Epithelial cell of prostate (primary cell): ENCODE measurements at regions not wholly inside any gene's neighbourhood (a gene's known extent, or its start where the extent isn't known, plus 50 kb on each side); places are given as distances from the start of the nearest gene placed in this dataset.
"Not testable (repeated sequence)": the region's sequence is repeated elsewhere in the genome, so short reads cannot be mapped to it uniquely, and the experiment has no call there.

Experiments
- DNase-seq: peaks from one replicate; pipeline ENCODE4 v3.0.0-alpha.2; 2011; ENCODE audit warnings: low read depth, low spot score
- H3K27ac ChIP-seq: fragments of 450-650 bp; 2 replicates; pipeline ENCODE4 v1.5.1; 2017; ENCODE audit warnings: mild to moderate bottlenecking

DNA sequence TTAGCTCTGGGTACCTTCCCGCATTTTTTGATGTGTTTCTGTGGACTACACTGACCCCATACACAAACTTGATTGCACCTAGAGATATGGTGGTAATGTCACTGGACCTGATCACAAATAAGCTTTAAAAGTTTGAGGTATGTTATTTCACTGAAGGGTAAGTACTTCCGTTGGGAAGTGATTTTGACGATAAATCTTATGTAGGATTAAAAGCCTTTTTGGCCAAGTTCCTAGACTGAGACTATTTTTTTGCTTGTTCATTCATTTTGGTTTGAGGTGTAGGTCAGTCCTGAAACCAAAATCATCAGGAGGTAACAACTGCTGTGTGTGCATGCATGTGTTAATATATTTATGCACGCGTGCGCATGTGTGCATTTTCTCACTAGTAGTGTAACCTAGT lies 336.3 kb downstream of the TFAP2A start:
- no peak for DNase-seq

DNA sequence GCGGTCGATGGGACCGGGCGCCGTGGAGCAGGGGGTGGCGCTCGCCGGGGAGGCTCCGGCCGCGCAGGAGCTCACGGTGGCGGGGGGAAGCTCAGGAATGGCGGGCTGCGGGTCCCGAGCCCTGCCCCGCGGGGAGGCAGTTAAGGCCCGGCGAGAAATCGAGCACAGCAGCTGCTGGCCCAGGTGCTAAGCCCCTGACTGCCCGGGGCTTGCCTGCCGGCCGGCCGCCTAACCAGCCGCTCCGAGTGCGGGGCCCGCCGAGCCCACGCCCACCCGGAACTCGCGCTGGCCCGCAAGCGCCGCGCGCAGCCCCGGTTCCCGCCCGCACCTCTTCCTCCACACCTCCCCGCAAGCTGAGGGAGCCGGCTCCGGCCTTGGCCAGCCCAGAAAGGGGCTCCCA lies 340.1 kb downstream of the TFAP2A start:
- not testable (repeated sequence) for DNase-seq, H3K27ac ChIP-seq

More for the DNA sequence above, 336.3 kb downstream of the TFAP2A start:
- no peak overlapping the region for H3K27ac ChIP-seq

DNA sequence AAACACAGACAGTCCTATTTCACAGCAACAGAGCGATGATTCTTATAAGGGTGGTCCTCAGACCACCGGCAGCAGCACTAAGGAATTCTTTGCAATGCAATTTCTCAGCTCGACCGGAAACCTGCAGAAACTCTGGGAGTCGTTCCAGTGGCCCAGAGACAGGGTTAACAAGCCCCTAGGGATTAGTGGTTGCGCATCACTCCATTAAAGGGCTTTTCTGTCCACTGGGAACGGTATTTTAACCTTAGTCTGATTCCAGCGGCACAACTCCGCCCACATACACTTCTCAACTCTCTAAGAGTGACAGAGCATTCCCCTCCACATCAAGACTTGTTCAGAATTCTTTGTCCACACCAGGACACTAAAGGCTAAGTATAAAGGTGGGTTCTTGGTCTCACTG lies 341.5 kb downstream of the TFAP2A start:
- DNase-seq = no peak
- H3K27ac ChIP-seq = no peak overlapping the region

DNA sequence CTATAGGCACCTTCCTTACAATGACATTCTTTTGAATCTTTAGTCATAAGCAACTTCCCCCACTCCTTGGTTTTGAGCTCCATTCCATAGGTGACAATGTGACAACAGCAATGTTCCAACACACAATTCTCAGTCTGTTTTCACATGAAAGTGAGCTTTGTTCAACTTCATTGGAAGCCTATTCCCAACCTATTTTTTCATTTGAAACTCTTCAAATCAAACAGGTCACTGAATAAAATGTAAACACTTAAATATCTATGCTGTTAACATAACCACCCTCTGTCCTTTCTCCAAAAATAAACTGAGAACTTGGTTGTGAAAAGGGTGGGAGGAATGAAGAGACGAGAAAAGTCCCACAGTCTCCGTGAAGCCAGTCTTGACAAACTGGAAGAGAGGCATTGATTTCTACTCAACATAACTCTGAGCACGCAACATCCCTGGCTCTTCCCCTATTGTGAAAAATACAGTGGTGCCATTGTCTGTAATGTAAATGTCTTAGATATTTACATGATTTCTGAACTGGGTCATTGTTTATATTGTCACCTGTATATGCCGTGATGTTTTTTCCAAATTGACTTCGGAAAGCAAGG lies 343.1 kb downstream of the TFAP2A start:
- DNase-seq = no peak
- no peak overlapping the region for H3K27ac ChIP-seq

DNA sequence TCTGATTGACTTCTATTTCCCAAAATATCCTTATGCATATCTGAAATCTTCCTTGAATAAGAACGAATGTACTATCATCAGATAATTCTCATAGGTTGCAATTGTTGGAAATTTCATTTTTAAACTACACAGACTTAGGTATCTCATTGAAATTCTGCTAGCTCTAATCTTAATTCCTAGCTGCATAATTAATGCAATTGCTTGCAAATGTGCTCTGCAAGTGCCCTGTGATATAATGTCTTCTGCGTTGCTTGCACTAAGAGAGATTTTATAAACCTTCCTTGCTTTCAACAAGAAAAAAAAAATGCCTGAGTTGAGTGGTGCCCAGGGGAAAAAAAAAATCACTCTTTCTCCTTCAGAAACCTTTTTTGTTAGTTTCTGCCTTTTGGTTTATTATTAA lies 354.9 kb downstream of the TFAP2A start:
- no peak overlapping the region for H3K27ac ChIP-seq
- no peak for DNase-seq

DNA sequence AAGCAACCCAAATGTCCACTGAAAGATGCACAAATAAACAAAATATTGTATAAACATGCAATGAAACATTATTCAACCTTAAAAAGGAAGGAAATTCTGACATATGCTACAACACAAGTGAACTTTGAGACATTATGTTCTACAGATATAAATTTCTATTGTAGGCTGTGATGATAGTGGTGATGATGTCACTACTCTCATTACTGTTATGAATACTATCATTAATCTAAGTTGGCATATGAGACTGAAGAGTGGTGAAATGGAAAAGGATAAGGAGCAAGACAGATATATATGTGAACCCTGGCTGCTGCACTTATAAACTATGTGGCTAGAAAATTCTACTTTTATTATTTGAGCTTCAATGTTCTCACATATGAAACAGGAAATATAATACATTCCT lies 360.2 kb downstream of the TFAP2A start:
- H3K27ac ChIP-seq = no peak overlapping the region
- DNase-seq = no peak

DNA sequence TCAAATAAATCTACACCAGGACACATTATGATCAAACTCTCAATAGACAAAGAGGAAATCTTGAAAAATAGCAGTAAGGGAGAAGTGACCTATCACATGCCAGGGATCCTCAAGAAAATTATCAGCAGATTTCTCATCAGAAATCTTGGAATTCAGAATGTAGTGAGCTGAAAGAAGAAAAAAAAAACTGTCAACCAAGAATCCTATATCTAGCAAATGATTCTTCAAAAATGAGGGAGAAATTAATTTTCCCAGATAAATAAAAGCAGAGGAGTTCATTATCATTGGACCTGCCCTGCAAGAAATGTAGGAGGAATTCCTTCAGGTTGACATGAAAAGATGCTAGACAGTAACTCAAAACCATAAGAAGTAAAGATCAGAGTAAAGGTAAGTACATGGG lies 363.6 kb downstream of the TFAP2A start:
- no peak overlapping the region for H3K27ac ChIP-seq
- no peak for DNase-seq

DNA sequence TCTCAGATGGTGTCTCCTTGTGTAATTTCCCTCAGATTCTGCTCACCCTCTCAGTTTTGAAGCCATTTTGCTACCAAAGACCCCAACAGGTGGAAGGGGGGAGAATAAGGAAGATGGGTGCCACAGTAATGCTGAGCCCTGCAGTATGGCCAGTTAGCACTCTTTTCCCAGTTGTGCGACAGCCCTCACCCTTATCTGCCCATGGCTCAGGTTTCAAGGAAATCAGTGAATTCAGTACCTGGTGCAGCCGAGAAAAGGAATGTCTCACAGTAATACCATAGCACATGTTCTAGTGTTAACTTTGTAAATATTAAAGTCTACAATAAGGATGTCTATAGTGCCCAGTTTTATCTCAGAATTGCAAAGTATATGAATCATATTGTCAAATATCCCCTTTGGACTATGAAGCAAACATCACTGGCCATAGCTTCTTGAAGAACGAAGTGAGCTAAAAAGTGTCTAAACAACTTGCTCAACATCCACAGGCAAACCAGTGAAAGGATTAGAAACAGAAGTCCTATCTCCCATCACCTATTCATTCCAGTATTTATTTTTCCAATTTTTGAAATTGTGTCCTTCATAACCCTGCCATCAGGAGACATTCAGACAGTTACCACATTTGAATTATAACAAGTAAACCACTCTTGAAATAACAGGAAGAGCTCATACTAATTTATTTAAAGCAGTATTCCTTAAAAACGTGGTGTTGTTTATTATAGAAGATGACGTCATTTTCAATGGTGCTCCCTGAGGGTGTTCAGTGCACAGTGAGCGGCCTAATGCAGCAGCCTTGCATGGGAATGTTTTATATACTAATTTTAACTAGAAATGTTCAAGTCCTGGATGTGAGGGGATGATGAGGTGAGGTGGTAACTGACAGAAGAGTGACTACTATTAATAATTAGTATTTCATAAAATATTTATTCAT lies 366.2 kb downstream of the TFAP2A start:
- H3K27ac ChIP-seq = no peak overlapping the region
- no peak for DNase-seq

DNA sequence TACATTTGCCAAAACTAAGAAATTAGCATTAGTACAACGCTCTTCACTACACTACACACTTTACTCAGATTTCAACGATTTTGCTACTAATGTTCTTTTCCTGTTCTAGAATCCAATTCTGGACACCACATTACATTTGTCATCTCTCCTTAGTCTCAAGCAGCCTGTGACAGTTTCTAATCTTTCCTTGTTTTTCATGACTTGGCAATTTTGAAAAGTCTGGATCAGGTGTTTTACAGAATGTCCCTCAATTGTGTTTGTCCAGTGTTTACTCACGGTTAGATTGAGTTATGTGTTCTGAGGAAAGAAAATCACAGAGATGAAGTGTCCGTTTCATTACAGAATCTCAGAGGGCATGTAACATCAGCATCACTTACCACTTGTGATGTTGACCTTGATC lies 372.6 kb downstream of the TFAP2A start:
- H3K27ac ChIP-seq = no peak overlapping the region
- no peak for DNase-seq

DNA sequence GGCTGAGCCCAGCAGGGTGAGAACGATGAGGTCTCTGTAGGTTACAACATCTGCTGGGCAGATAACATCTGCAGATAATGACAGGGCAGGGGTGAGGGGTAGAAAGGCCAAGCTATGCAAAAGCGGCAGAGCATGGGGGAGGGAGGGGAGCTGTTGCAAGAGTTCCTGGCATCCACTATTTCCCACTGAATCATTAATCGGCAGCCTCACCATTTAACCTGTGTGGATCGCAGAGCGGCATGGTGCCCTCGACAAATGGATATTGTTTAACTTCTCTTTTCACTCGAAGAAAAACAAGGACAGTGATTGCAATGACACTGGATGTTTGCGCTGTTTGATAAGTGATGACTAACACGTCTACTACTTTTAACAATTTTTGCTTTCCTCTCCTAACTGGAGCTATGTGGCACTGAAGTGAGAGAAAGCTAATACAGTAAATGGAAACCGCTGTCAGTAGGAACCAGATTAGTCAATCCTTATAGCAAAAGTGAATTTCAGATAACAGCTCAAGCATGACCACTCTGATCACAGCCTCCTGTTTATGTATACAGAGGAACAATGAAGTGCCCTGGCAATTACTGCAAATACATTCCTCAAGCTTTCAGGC lies 381.5 kb downstream of the TFAP2A start:
- peak; percentile 12 for DNase-seq
- H3K27ac ChIP-seq = peak overlapping the region; percentile 21

DNA sequence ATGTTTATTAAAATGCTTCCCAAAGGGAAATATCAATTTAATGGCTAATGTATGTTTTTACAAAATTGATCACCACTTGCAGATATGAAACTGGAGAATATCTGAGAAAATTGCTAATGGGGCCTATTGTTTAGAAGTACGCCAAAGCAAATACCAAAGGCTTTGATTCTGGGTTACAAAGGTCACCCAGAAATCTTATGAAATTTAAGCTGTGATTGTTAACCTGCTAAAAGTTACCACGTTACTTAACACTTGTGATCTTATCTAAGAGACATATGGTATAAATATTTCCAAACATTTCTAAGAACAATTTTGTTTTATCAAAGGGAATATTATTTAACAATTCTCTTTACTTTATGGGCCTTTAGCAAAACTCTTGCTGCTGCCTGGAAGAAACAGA lies 383.3 kb downstream of the TFAP2A start:
- DNase-seq = no peak
- H3K27ac ChIP-seq = no peak overlapping the region

DNA sequence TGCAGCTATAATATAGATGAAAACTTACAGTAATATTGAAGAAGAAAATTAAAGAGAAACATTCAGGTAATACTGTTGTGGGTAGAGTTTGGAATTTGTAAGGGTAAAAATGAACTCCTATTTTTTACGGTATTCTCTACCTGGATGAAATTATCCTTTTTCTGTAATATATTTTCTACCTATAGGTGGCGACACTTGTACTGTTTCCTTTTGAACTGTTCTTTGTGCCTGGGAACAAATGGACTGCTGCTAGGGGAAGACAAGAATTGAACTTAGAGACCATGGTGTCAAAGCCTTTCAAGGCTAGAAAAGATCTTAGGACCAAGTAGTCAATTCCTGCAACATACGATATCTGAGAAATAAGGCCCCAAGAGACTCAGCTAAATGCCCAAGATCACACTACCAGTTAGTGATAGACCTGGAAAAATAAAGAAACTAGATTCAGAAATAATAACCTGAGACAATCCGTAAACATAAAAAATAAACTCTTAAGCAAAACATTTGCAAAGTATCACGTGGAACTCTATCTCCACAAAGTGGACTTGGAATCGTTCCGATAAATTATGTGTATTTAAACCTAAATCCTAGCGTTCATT lies 383.8 kb downstream of the TFAP2A start:
- H3K27ac ChIP-seq = no peak overlapping the region
- DNase-seq = no peak

DNA sequence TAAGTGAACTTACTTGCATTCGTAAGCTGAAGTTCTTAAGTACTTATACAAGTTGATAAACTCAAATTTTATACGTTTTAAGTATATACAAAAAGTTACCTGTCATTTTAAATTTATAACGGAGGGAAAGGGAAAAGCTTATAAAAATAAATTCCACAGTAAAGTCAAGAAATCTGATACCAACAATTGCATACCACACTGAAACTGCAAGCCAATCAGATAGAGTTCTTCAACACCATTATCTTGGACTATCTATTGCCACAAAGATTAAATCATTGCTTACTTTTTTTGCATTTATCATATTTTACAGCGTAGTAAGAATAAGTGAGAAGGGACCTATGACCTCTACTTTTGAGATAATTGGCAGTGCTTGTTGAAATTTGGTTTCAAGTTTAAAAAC lies 386.7 kb downstream of the TFAP2A start:
- DNase-seq = no peak
- no peak overlapping the region for H3K27ac ChIP-seq

DNA sequence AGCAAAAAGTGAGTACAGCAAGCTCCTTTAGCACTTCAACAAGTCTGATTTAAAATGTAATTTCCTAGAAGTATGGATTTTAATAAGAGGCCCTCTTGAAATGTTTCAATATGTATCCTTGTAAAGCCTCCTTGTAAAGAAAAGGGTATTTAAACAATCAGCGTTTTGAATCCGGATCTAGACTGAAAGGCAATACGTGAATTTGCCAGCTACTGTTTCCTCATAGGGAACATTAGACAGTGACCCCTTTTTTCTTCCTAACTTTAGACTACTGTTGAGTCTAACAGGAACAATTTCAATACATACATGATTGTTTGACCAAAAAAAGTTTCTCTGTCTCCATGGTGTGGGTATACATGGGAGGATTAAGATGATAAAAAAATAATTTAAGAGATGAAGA lies 395.0 kb downstream of the TFAP2A start:
- no peak for DNase-seq
- no peak overlapping the region for H3K27ac ChIP-seq

DNA sequence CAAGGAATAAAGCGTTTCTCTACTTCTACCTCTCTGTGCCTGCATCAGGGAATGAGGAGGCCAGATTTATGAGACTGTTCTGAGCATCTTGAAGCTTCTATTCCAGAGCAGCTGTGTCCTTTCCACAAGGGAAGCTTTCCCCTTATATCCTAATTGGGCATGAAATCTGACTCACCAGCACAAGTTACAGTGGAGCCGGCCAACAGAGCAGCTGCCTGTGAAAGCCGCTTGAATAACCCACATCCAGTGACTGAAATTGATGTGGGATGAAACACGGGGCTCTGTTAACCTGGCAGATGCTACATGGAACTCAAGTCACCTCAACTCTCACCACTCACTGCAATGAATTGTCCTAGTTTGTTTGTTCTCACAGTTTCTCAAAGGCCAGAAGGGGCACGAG lies 400.3 kb downstream of the TFAP2A start:
- DNase-seq = no peak
- H3K27ac ChIP-seq = no peak overlapping the region

DNA sequence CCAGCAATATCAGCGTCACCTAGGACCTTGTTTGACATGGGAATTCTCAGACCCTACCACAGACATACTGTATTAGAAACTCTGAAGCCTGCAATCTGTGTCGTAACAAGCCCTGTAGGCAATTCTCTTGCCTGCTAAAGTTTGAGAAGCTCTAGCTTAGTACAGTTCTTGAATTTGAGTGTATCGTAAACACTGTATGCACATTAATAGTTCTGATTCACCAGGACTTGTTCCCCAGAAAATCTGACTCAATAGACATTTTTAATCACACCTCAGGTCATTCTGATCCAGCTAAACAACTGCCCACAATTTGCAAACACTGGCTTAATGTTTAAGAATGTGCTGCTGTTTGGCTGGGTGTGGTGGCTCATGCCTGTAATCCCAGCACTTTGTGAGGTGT lies 414.3 kb downstream of the TFAP2A start:
- H3K27ac ChIP-seq = peak overlapping the region; percentile 38
- peak; percentile 64 for DNase-seq

DNA sequence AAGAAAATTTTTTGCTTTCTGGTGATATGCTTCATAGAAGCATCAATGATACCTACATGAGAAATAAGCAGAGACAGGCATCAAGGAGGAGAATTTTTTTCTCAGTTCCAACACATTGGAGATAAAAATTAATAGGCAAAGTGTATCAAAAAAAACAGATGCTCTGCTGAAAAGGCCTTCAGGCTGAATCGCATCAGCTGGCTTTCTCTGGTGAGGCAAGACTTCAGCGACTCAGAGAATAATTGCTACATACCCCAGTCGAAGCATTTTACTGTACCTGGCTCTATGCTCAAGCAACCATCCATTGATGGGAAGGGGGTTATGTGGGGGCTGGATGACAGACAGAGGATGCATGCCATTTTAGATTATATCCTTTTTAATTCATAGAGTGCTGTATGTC lies 415.1 kb downstream of the TFAP2A start:
- H3K27ac ChIP-seq = peak overlapping the region; percentile 38
- DNase-seq = no peak

DNA sequence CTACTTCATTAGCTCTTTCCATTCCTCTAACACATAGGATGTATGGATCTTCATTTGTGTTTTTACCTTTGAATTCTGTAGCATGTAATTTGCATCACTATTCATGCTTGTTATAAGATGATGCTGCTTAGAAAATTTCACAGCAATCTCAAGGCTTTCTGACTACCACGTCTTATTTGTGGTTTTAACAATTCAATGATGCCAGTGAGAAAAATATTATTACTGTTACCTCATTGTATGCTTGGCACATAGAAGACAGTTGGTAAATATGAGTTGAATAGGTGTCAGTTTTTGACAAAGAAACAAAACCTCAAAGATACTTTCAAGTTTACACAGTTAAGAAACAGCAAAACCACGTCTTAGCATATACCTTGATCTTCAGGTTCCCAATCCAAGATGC lies 428.6 kb downstream of the TFAP2A start:
- no peak for DNase-seq

DNA sequence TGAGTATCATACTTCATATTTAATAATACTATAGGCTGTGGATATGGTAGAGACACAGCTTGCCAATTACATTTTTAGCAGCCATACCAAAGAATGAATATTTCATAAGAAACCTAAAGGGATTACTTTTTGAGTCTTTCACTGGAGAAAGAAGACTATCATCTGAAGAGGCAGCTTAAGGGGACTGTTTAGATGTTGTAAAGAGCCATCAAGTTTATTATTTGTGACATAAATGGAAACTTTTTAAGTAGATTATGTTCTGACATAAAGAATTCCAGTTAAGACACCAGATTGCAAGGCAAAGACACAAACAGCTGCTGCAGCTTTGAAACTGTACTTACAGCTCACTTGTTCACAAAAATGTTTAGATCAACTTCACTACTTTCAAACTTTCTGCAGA lies 429.4 kb downstream of the TFAP2A start:
- no peak overlapping the region for H3K27ac ChIP-seq
- DNase-seq = no peak

More for the DNA sequence above, 428.6 kb downstream of the TFAP2A start:
- H3K27ac ChIP-seq = no peak overlapping the region

DNA sequence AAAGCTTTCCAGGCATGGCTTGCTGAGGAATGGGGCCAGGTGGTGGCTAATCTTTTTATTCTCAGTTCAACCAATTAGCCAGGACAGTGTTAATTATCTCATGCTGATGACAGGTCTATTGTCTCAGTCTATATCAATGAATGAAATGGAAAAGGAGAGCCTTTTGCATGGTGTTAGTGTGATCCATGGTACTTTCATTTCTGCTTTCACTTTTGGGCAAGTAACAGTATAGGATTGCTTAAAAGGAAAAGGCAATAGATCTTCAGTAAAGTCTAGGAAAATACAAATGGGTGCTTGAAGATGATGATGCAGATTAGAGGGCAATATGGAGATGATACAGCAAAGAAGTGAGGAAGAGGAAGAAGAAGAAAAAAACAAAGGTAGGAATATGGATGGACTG lies 430.3 kb downstream of the TFAP2A start:
- no peak for DNase-seq

DNA sequence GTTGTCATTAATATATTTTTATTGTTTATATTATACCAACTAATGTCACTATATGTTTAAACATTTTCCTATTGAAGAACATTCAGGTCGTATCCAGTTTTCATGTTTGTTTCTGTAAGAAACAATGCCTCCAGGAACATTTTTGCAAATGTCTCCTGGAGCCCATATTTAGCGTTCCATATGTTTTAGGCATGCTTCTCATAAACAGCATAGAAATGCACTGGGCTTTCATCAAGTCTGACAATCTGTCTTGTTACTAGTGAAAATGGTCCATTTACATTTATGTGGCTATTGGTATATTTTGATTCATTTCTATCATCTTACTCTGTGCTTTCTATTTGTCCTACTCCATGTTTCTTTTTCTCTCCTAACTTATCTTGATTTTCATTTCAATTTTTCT lies 431.7 kb downstream of the TFAP2A start:
- DNase-seq = no peak
- H3K27ac ChIP-seq = no peak overlapping the region

More for the DNA sequence above, 430.3 kb downstream of the TFAP2A start:
- H3K27ac ChIP-seq = no peak overlapping the region
